ENCODE measurements at regions not wholly inside any gene's neighbourhood (a gene's known extent, or its start where the extent isn't known, plus 50 kb on each side); places are given as distances from the start of the nearest gene placed in this dataset.
A peak's percentile ranks its signal among the peaks of the same experiment; 100 is the strongest.

GRCh38 chr16:85475691-85476300 is 137.3 kb upstream of the GSE1 start:
- peaks cover 30% of the 10 kb centered on the region for H3K27me3 Mint-ChIP-seq
- no peak overlapping the region for H3K4me3 Mint-ChIP-seq (ENCODE audit: low read depth)
- peaks cover 18% of the 10 kb centered on the region for H3K4me1 Mint-ChIP-seq (ENCODE audit: low read depth)
- TF ChIP-seq, protein P1, sequence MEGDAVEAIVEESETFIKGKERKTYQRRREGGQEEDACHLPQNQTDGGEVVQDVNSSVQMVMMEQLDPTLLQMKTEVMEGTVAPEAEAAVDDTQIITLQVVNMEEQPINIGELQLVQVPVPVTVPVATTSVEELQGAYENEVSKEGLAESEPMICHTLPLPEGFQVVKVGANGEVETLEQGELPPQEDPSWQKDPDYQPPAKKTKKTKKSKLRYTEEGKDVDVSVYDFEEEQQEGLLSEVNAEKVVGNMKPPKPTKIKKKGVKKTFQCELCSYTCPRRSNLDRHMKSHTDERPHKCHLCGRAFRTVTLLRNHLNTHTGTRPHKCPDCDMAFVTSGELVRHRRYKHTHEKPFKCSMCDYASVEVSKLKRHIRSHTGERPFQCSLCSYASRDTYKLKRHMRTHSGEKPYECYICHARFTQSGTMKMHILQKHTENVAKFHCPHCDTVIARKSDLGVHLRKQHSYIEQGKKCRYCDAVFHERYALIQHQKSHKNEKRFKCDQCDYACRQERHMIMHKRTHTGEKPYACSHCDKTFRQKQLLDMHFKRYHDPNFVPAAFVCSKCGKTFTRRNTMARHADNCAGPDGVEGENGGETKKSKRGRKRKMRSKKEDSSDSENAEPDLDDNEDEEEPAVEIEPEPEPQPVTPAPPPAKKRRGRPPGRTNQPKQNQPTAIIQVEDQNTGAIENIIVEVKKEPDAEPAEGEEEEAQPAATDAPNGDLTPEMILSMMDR (IDR thresholded peaks at IDR 0.05; ENCODE audit: unreplicated experiment), result no peak
- H3K9me3 Mint-ChIP-seq (ENCODE audit: low read depth), result no peaks in the 10 kb centered on the region
- no peaks in the 10 kb centered on the region for H3K36me3 Mint-ChIP-seq (ENCODE audit: insufficient read depth)
- H3K27ac Mint-ChIP-seq, result no peak overlapping the region
- DNase-seq (ENCODE audit: low spot score, unreplicated experiment), result no peak

- TF ChIP-seq, protein P1 (IDR thresholded peaks at IDR 0.05; ENCODE audit: unreplicated experiment), result no peak
- Mint-ChIP-seq H3K27ac (no peak overlapping the region), H3K9me3 (ENCODE audit: low read depth) (no peaks in the 10 kb centered on the region), H3K36me3 (ENCODE audit: insufficient read depth) (no peaks in the 10 kb centered on the region), H3K27me3 (peaks cover 33% of the 10 kb centered on the region), H3K4me3 (ENCODE audit: low read depth) (no peak overlapping the region), H3K4me1 (ENCODE audit: low read depth) (peaks cover 18% of the 10 kb centered on the region)
- DNase-seq (ENCODE audit: low spot score, unreplicated experiment), result no peak
These were observed 136.7 kb upstream of the GSE1 start for GRCh38 chr16:85476389-85476788.

- no peaks in the 10 kb centered on the region for H3K36me3 Mint-ChIP-seq (ENCODE audit: insufficient read depth)
- H3K4me1 Mint-ChIP-seq (ENCODE audit: low read depth), result peaks cover 11% of the 10 kb centered on the region
- TF ChIP-seq, protein P1 (IDR thresholded peaks at IDR 0.05; ENCODE audit: unreplicated experiment), result no peak
- no peak overlapping the region for H3K27ac Mint-ChIP-seq
- H3K4me3 Mint-ChIP-seq (ENCODE audit: low read depth), result no peak overlapping the region
- DNase-seq (ENCODE audit: low spot score, unreplicated experiment), result no peak
- peaks cover 22% of the 10 kb centered on the region for H3K27me3 Mint-ChIP-seq
- no peaks in the 10 kb centered on the region for H3K9me3 Mint-ChIP-seq (ENCODE audit: low read depth)
These were observed 135.2 kb upstream of the GSE1 start for GRCh38 chr16:85477801-85478363.

GRCh38 chr16:85479972-85480726 is 133.0 kb upstream of the GSE1 start:
- DNase-seq (ENCODE audit: low spot score, unreplicated experiment), result no peak
- Mint-ChIP-seq H3K4me1 (ENCODE audit: low read depth) (peaks cover 9% of the 10 kb centered on the region), H3K36me3 (ENCODE audit: insufficient read depth) (no peaks in the 10 kb centered on the region), H3K27ac (peak overlapping the region; percentile 54), H3K9me3 (ENCODE audit: low read depth) (no peaks in the 10 kb centered on the region), H3K27me3 (peaks cover 9% of the 10 kb centered on the region), H3K4me3 (ENCODE audit: low read depth) (no peak overlapping the region)
- TF ChIP-seq, protein P1 (IDR thresholded peaks at IDR 0.05; ENCODE audit: unreplicated experiment), result peak; percentile 50

DNA sequence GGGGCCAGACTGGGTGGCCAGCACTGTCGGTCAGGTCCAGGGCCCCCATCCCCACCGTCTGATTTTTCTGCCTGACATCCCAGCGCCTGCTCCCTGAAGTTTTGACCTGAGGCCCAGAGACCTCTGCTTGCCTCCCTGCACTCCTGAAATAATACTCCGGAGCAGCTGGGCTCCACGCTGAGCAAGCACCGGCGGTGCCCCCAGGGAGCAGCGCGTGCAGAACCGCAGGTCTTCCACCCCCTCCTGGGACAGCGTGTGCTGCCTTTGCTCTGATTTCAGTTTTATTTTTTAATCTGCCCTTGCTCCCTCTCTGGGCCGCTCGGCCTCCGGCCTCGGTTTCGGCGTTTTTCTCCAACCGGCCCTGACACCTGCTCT is 132.4 kb upstream of the GSE1 start:
- peaks cover 6% of the 10 kb centered on the region for H3K4me1 Mint-ChIP-seq (ENCODE audit: low read depth)
- no peak overlapping the region for H3K4me3 Mint-ChIP-seq (ENCODE audit: low read depth)
- DNase-seq (ENCODE audit: low spot score, unreplicated experiment), result no peak
- H3K27ac Mint-ChIP-seq, result peak overlapping the region; percentile 54
- TF ChIP-seq, protein P1 (IDR thresholded peaks at IDR 0.05; ENCODE audit: unreplicated experiment), result no peak
- no peaks in the 10 kb centered on the region for H3K9me3 Mint-ChIP-seq (ENCODE audit: low read depth)
- peaks cover 8% of the 10 kb centered on the region for H3K27me3 Mint-ChIP-seq
- H3K36me3 Mint-ChIP-seq (ENCODE audit: insufficient read depth), result no peaks in the 10 kb centered on the region
